Nephron (organoid): ENCODE measurements at regions not wholly inside any gene's neighbourhood (a gene's known extent, or its start where the extent isn't known, plus 50 kb on each side); places are given as distances from the start of the nearest gene placed in this dataset.

Experiments
- H3K27ac Mint-ChIP-seq, 3 experiments: 2 replicates each; pipeline ENCODE4 v1.8.0; 2020; ENCODE audit warnings: mixed read lengths in 3 of 3, mild to moderate bottlenecking in 2 of 3, moderate library complexity in 1 of 3
- H3K27me3 Mint-ChIP-seq: 2 replicates; pipeline ENCODE4 v1.8.0; 2021; ENCODE audit warnings: low read depth, mild to moderate bottlenecking, moderate library complexity, mixed read lengths
- H3K36me3 Mint-ChIP-seq: 2 replicates; pipeline ENCODE4 v1.8.0; 2020; ENCODE audit warnings: low read depth, mixed read lengths
- H3K4me1 Mint-ChIP-seq: 2 replicates; pipeline ENCODE4 v1.8.0; 2020; ENCODE audit warnings: mixed read lengths
- H3K4me3 Mint-ChIP-seq, 3 experiments: 2 replicates each; pipeline ENCODE4 v1.8.0; 2020; ENCODE audit warnings: mild to moderate bottlenecking in 3 of 3, mixed read lengths in 3 of 3, moderate library complexity in 2 of 3
- H3K9me3 Mint-ChIP-seq: 2 replicates; pipeline ENCODE4 v1.8.0; 2020; ENCODE audit warnings: mixed read lengths
- CTCF ChIP-seq, 3 experiments: fragments of 200-600 bp; sonication (generic); IDR thresholded peaks; one replicate each; pipeline ENCODE4 v1.5.0; 2021; ENCODE audit warnings: antibody characterized with exemption in 3 of 3; ENCODE audit not compliant: unreplicated experiment in 3 of 3

- Mint-ChIP-seq H3K9me3 (peaks cover 2% of the 10 kb centered on the region), H3K4me1 (peaks cover 70% of the 10 kb centered on the region), H3K27me3 (no peaks in the 10 kb centered on the region), H3K4me3 (peak overlapping the region in 1 of 3 experiments; percentile 3), H3K27ac (peak overlapping the region; percentile 13 to 75 (median 59)), H3K36me3 (no peaks in the 10 kb centered on the region)
- no peak for TF ChIP-seq CTCF (IDR thresholded peaks at IDR 0.05; ENCODE audit: unreplicated experiment in 3 of 3)
These were observed 76.1 kb downstream of the HMHB1 start for GRCh38 chr5:143887903-143888665.

GRCh38 chr5:143888912-143889311 is 77.0 kb downstream of the HMHB1 start:
- no peaks in the 10 kb centered on the region for H3K9me3 Mint-ChIP-seq
- peaks cover 70% of the 10 kb centered on the region for H3K4me1 Mint-ChIP-seq
- peak overlapping the region; percentile 13 to 75 (median 59) for H3K27ac Mint-ChIP-seq
- no peak for TF ChIP-seq CTCF (IDR thresholded peaks at IDR 0.05; ENCODE audit: unreplicated experiment in 3 of 3)
- H3K36me3 Mint-ChIP-seq = no peaks in the 10 kb centered on the region
- H3K4me3 Mint-ChIP-seq = no peak overlapping the region
- H3K27me3 Mint-ChIP-seq = no peaks in the 10 kb centered on the region

- Mint-ChIP-seq H3K27me3 (no peaks in the 10 kb centered on the region), H3K9me3 (no peaks in the 10 kb centered on the region), H3K4me3 (no peak overlapping the region), H3K27ac (peak overlapping the region in 2 of 3 experiments; percentile 29 to 59), H3K36me3 (no peaks in the 10 kb centered on the region), H3K4me1 (peaks cover 74% of the 10 kb centered on the region)
- TF ChIP-seq CTCF (IDR thresholded peaks at IDR 0.05; ENCODE audit: unreplicated experiment in 3 of 3) = no peak
These were observed 78.0 kb downstream of the HMHB1 start for GRCh38 chr5:143889986-143890385.

- H3K9me3 Mint-ChIP-seq = no peaks in the 10 kb centered on the region
- no peaks in the 10 kb centered on the region for H3K36me3 Mint-ChIP-seq
- H3K4me3 Mint-ChIP-seq = no peak overlapping the region
- H3K27me3 Mint-ChIP-seq = no peaks in the 10 kb centered on the region
- H3K4me1 Mint-ChIP-seq = peaks cover 74% of the 10 kb centered on the region
- peak overlapping the region; percentile 29 to 59 (median 51) for H3K27ac Mint-ChIP-seq
- TF ChIP-seq CTCF (IDR thresholded peaks at IDR 0.05; ENCODE audit: unreplicated experiment in 3 of 3) = no peak
These were observed 78.5 kb downstream of the HMHB1 start for GRCh38 chr5:143890487-143890886.

- H3K36me3 Mint-ChIP-seq = no peaks in the 10 kb centered on the region
- H3K4me3 Mint-ChIP-seq = peak overlapping the region in 1 of 3 experiments; percentile 13
- H3K27me3 Mint-ChIP-seq = no peaks in the 10 kb centered on the region
- peak overlapping the region in 1 of 3 experiments; percentile 28 for H3K27ac Mint-ChIP-seq
- TF ChIP-seq CTCF (IDR thresholded peaks at IDR 0.05; ENCODE audit: unreplicated experiment in 3 of 3) = no peak
- H3K4me1 Mint-ChIP-seq = peaks cover 59% of the 10 kb centered on the region
- H3K9me3 Mint-ChIP-seq = no peaks in the 10 kb centered on the region
These were observed 80.3 kb downstream of the HMHB1 start for GRCh38 chr5:143892271-143892670.

- no peaks in the 10 kb centered on the region for H3K27me3 Mint-ChIP-seq
These were observed 80.9 kb downstream of the HMHB1 start for GRCh38 chr5:143892908-143893307.

More at GRCh38 chr5:143892908-143893307, 80.9 kb downstream of the HMHB1 start:
- Mint-ChIP-seq H3K4me3 (no peak overlapping the region), H3K27ac (no peak overlapping the region), H3K9me3 (no peaks in the 10 kb centered on the region), H3K36me3 (no peaks in the 10 kb centered on the region), H3K4me1 (peaks cover 57% of the 10 kb centered on the region)
- TF ChIP-seq CTCF (IDR thresholded peaks at IDR 0.05; ENCODE audit: unreplicated experiment in 3 of 3) = no peak
